Spinal cord (tissue), 9 donors: ENCODE measurements at regions not wholly inside any gene's neighbourhood (a gene's known extent, or its start where the extent isn't known, plus 50 kb on each side); places are given as distances from the start of the nearest gene placed in this dataset.
A peak's percentile ranks its signal among the peaks of the same experiment; 100 is the strongest.

Experiments
- DNase-seq, 6 donors: peaks; one replicate each; pipeline versions ENCODE4 v3.0.0 to v3.0.0-alpha.2; 2013 to 2015; ENCODE audit warnings: low spot score in 6 of 6, low read depth in 4 of 6
- H3K27ac ChIP-seq: one replicate; pipeline ENCODE4 v1.5.1; 2013; ENCODE audit warnings: low read depth, low read length, control low read depth
- H3K27me3 ChIP-seq: one replicate; pipeline ENCODE4 v1.6.1; 2013; ENCODE audit warnings: low read length; ENCODE audit not compliant: control insufficient read depth, insufficient read depth
- H3K36me3 ChIP-seq: one replicate; pipeline ENCODE4 v1.6.1; 2013; ENCODE audit warnings: low read length; ENCODE audit not compliant: control insufficient read depth, insufficient read depth
- H3K4me1 ChIP-seq: one replicate; pipeline ENCODE4 v1.6.1; 2013; ENCODE audit warnings: low read length; ENCODE audit not compliant: control insufficient read depth, insufficient read depth
- H3K4me3 ChIP-seq: one replicate; pipeline ENCODE4 v1.5.1; 2013; ENCODE audit warnings: low read depth, low read length, control low read depth
- H3K9me3 ChIP-seq: one replicate; pipeline ENCODE4 v1.6.1; 2013; ENCODE audit warnings: low read length; ENCODE audit not compliant: control insufficient read depth, insufficient read depth
- whole genome bisulfite sequencing: methylation state at CpG from one replicate; pipeline ENCODE4 v1.1.5; 2013; ENCODE audit warnings: missing lambda C conversion rate; ENCODE audit not compliant: insufficient coverage; 5-methylcytosine and 5-hydroxymethylcytosine counted together
- donor health status: healthy.

DNA sequence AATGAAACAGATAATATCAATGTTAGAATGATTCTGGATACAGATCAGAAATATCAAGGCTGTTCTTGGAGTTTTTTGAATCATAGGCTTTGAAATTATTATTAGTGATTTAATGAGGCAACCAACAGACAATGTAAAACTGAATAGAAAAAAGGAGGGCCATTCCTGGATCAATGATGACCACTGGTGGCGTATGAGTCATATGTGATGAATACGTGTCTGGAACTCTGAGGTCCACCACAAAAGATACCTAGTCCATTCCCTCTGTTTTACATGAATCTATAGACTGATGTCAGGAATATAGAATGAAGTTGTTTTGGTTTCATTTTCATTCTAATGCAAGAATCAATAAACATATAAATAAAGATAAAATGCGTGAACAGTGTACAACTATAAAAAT is 78.3 kb upstream of the RTL1 start:
- Histone ChIP-seq H3K4me1 (no peaks in the 10 kb centered on the region), H3K27ac (no peak overlapping the region), H3K9me3 (no peaks in the 10 kb centered on the region), H3K27me3 (no peaks in the 10 kb centered on the region), H3K36me3 (no peaks in the 10 kb centered on the region), H3K4me3 (no peak overlapping the region)
- WGBS, result no CpG with 5 or more reads among the region's 3 CpGs
- DNase-seq, result no peak

DNA sequence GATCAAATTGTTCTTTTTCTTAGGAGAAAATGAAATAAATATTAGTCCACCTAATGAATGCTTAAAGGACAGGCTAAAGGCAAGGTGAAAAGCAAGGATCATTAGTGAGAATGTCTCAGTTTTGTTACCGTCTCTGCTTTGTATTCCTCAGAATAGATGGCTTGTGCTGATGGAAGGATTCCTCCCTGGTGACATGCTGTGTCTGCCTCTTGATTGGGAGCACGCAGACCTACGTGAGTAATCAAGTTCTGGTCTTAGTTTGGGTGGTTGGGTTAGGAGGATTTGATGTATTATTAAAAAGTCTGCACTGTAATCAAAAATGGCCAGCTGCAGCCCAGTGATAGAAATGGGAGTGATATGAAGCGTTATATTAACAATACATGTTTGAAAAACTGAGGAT is 78.8 kb upstream of the RTL1 start:
- Histone ChIP-seq H3K9me3 (no peaks in the 10 kb centered on the region), H3K4me1 (no peaks in the 10 kb centered on the region), H3K27me3 (no peaks in the 10 kb centered on the region), H3K36me3 (no peaks in the 10 kb centered on the region), H3K27ac (no peak overlapping the region), H3K4me3 (no peak overlapping the region)
- peak in 1 of 6 donors; percentile 2 for DNase-seq
- 43% methylated on average over 3 of the region's 4 CpGs for WGBS

DNA sequence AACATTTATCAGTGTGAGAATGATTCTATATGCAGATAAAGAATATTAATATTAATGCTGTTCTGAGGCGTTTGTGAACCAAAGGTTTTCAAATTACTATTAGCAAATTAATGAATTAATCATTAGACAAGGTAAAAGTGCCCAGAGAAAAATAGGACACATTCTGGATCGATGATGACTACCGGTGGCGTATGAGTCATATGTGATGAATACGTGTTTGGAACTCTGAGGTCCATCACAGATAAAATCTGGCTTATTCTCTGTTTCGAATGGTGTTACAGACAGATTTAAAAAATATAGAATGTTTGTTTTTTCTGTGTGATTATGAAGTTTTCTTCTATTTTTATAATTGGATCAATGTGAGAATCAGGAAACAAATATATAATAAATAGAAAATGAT is 79.2 kb upstream of the RTL1 start:
- H3K9me3 ChIP-seq, result no peaks in the 10 kb centered on the region
- no peaks in the 10 kb centered on the region for H3K27me3 ChIP-seq
- no peak for DNase-seq
- no peaks in the 10 kb centered on the region for H3K4me1 ChIP-seq
- H3K4me3 ChIP-seq, result no peak overlapping the region
- no peak overlapping the region for H3K27ac ChIP-seq
- H3K36me3 ChIP-seq, result no peaks in the 10 kb centered on the region
- WGBS, result 96% methylated on average over 4 of the region's 6 CpGs

DNA sequence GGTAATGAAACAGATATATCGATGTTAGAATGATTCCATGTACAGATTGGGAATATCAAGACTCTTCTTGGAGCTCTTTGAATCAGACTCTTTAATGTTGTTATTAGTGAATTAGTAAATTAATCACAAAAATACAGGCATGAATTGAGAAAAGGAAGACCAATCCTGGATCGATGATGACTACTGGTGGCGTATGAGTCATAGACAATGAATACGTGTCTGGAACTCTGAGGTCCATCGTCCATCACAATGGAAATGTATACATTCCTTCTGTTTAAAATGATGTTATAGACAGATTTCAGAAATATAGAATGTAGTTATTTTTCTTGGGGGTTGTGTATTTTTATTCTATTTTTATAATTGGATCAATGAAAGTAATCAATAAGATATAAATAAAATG is 80.2 kb upstream of the RTL1 start:
- H3K27me3 ChIP-seq, result no peaks in the 10 kb centered on the region
- H3K4me1 ChIP-seq, result no peaks in the 10 kb centered on the region
- DNase-seq, result no peak
- no CpG with 5 or more reads among the region's 5 CpGs for WGBS
- H3K36me3 ChIP-seq, result no peaks in the 10 kb centered on the region
- no peak overlapping the region for H3K4me3 ChIP-seq
- no peak overlapping the region for H3K27ac ChIP-seq
- no peaks in the 10 kb centered on the region for H3K9me3 ChIP-seq

DNA sequence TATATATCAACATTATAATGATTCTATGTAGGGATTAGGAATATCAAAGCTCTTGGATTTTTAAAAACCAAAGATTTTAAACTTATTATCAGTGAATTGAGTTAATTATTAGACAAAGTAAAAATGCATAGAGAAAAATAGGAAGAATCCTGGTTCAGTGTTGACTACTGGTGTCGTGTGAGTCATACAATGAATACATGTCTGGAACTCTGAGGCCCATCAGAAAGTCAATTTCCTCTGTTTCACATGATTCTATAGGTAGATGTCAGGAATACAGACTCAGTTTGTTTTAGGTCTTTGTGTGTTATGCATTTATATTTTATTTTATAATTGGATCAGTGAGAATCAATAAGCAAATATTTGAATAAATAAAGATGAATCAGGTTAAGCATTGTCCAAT is 84.5 kb upstream of the RTL1 start:
- no peak overlapping the region for H3K4me3 ChIP-seq
- no peak overlapping the region for H3K27ac ChIP-seq
- WGBS, result no CpG with 5 or more reads among the region's 1 CpG
- no peaks in the 10 kb centered on the region for H3K27me3 ChIP-seq
- no peak for DNase-seq
- no peaks in the 10 kb centered on the region for H3K36me3 ChIP-seq
- H3K9me3 ChIP-seq, result no peaks in the 10 kb centered on the region
- no peaks in the 10 kb centered on the region for H3K4me1 ChIP-seq

DNA sequence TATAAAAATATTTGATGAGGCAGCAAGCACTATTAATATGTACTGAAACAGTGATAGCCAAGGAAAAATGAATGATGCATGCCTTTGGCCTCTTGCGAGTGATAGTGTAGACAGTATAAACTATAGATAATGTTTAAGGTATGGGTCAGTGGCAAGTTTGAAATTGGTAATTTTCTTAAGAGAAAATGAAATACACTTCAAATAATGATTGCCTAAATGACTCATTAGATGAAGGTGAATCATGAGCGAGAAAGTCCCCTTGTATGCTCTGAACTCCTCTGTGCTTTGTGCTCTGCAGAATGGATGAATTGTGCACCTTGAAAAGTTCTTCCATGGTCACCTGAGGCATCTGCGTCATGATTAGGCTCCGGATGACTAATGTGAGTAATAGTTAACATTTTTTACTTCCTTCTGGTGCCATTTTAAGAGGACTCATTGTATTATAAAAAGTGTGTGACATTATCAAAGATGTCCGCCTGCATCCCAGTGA is 84.9 kb upstream of the RTL1 start:
- WGBS, result 80% methylated on average over 1 of the region's 5 CpGs
- Histone ChIP-seq H3K36me3 (no peaks in the 10 kb centered on the region), H3K4me3 (no peak overlapping the region)

DNA sequence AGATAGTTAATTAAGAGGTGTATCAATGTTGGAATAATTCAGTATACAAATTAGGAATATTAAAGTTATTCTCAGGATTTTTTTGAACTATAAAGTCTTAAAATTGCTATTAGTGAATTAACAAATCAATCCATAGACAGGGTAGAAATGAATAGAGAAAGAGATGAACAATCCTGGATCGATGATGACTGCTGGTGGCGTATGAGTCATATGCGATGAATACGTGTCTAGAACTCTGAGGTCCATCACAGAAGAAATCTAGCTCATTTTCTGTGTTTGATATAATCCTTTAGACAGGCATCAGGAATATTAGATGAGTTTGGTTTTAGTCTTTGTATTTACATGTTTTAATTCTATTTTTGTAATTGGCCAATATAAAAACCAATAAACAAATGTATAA is 85.4 kb upstream of the RTL1 start:
- Histone ChIP-seq H3K4me1 (no peaks in the 10 kb centered on the region), H3K27ac (no peak overlapping the region), H3K9me3 (no peaks in the 10 kb centered on the region), H3K4me3 (no peak overlapping the region), H3K27me3 (no peaks in the 10 kb centered on the region), H3K36me3 (no peaks in the 10 kb centered on the region)
- DNase-seq, result no peak
- WGBS, result 100% methylated on average over 2 of the region's 4 CpGs

More for the DNA sequence above, 84.9 kb upstream of the RTL1 start:
- Histone ChIP-seq H3K9me3 (no peaks in the 10 kb centered on the region), H3K27ac (no peak overlapping the region), H3K27me3 (no peaks in the 10 kb centered on the region), H3K4me1 (no peaks in the 10 kb centered on the region)
- no peak for DNase-seq

DNA sequence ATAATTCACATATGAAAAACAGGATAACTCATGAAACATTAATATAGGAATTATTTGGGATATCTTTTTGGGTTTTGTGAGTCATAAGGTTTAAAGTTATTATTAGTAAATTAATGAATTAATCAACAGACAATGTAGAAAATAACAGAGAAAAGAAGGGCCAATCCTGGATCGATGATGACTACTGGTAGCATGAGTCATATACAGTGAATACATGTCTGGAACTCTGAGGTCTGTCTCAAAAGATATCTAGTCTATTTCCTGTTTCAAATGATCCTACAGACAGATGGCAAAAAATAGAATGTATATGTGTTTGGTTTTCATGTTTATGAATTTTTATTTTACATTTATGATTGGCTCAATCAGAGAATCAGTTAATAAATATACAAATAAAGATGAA is 86.4 kb upstream of the RTL1 start:
- Histone ChIP-seq H3K9me3 (no peaks in the 10 kb centered on the region), H3K27ac (no peak overlapping the region), H3K4me3 (no peak overlapping the region), H3K36me3 (no peaks in the 10 kb centered on the region), H3K4me1 (no peaks in the 10 kb centered on the region), H3K27me3 (no peaks in the 10 kb centered on the region)
- no CpG with 5 or more reads among the region's 1 CpG for WGBS
- DNase-seq, result no peak

DNA sequence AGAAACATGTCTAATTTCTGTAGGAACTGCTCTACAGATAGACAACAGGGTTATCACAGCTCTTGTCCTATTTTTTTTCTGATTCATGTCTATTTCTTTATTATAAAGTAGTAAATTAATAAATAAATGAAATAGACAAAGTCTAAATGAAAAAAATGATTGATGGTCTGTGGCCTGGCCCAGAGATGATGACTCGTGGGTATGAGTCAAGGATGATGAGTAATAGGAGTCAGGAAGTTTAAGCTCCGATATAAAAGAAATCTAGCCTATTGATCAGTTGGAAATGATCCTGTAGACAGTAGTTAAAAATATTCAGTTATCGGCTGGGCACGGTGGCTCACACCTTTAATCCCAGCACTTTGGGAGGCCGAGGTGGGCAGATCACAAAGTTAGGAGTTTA is 90.6 kb upstream of the RTL1 start:
- H3K4me1 ChIP-seq, result no peaks in the 10 kb centered on the region
- no peaks in the 10 kb centered on the region for H3K9me3 ChIP-seq
- no peak overlapping the region for H3K4me3 ChIP-seq
- 97% methylated on average over 5 of the region's 5 CpGs for WGBS
- H3K27me3 ChIP-seq, result no peaks in the 10 kb centered on the region
- no peaks in the 10 kb centered on the region for H3K36me3 ChIP-seq
- no peak for DNase-seq
- no peak overlapping the region for H3K27ac ChIP-seq

DNA sequence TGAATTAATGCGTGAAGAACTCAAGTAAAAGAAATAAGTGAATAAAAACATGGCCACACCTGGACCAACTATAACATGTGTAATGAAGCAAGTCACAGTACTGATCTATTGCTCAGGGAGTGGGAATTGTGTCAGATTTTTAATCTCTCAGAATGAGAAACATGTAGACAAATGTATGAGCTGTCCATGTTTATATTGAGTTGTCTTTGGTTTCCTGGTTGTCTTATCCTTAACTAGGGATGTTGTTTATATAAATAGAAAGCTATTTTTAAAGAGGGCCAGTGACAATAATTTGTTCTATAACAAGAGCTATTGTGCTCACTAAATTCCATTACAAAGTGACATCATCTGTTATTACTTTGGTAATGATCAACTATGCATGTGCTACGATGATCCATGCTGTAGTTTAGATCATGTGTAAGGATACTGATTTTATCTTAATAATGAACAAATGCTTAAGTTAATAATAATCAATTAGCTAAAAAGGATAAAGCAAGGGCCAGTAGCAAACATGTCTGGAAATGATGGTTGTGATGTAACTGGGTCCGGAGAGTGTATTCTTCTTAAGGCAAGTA is 91.3 kb upstream of the RTL1 start:
- Histone ChIP-seq H3K36me3 (no peaks in the 10 kb centered on the region), H3K9me3 (no peaks in the 10 kb centered on the region), H3K4me3 (no peak overlapping the region), H3K4me1 (no peaks in the 10 kb centered on the region), H3K27ac (no peak overlapping the region), H3K27me3 (no peaks in the 10 kb centered on the region)
- WGBS, result 100% methylated on average over 1 of the region's 3 CpGs
- DNase-seq, result no peak
